GM18858 (cell line): ENCODE measurements at regions not wholly inside any gene's neighbourhood (a gene's known extent, or its start where the extent isn't known, plus 50 kb on each side); places are given as distances from the start of the nearest gene placed in this dataset.
"Not testable (repeated sequence)": the region's sequence is repeated elsewhere in the genome, so short reads cannot be mapped to it uniquely, and the experiment has no call there.

Experiments
- ATAC-seq: cut with Tn5 transposase; IDR thresholded peaks from one replicate; pipeline ENCODE4 v1.9.1; 2021; ENCODE audit not compliant: unreplicated experiment

- no peak for ATAC-seq
Observed at GRCh38 chr2:67318993-67319481, 78.1 kb upstream of the ETAA1 start.

- no peak for ATAC-seq
Observed at GRCh38 chr2:67320861-67321587, 76.1 kb upstream of the ETAA1 start.

- no peak for ATAC-seq
Observed at GRCh38 chr2:67321588-67321903, 75.6 kb upstream of the ETAA1 start.

- ATAC-seq: no peak
Observed at GRCh38 chr2:67322353-67323001, 74.7 kb upstream of the ETAA1 start.

- no peak for ATAC-seq
Observed at GRCh38 chr2:67323209-67323991, 73.7 kb upstream of the ETAA1 start.

- no peak for ATAC-seq
Observed at GRCh38 chr2:67329513-67329912, 67.6 kb upstream of the ETAA1 start.

GRCh38 chr2:67329951-67330350, 67.2 kb upstream of the ETAA1 start:
- no peak for ATAC-seq

- ATAC-seq: not testable (repeated sequence)
Observed at GRCh38 chr2:67331419-67332086, 65.6 kb upstream of the ETAA1 start.

- no peak for ATAC-seq
Observed at GRCh38 chr2:67337903-67338302, 59.2 kb upstream of the ETAA1 start.

- ATAC-seq: no peak
Observed at GRCh38 chr2:67338601-67339233, 58.4 kb upstream of the ETAA1 start.

GRCh38 chr2:67339234-67339885, 57.8 kb upstream of the ETAA1 start:
- no peak for ATAC-seq

GRCh38 chr2:67340133-67341011, 56.8 kb upstream of the ETAA1 start:
- no peak for ATAC-seq

GRCh38 chr2:67341012-67341318, 56.2 kb upstream of the ETAA1 start:
- no peak for ATAC-seq

GRCh38 chr2:67341336-67341735, 55.8 kb upstream of the ETAA1 start:
- ATAC-seq: no peak

- no peak for ATAC-seq
Observed at GRCh38 chr2:67342394-67342793, 54.7 kb upstream of the ETAA1 start.

- no peak for ATAC-seq
Observed at GRCh38 chr2:67346718-67347407, 50.3 kb upstream of the ETAA1 start.
